Type B pancreatic cell (in vitro differentiated cells): ENCODE measurements at regions not wholly inside any gene's neighbourhood (a gene's known extent, or its start where the extent isn't known, plus 50 kb on each side); places are given as distances from the start of the nearest gene placed in this dataset.

Source experiments
- DNase-seq: peaks from one replicate; pipeline ENCODE4 v3.0.0; 2021; ENCODE audit warnings: mixed read lengths; ENCODE audit not compliant: unreplicated experiment; ENCODE audit errors: extremely low spot score
- H3K27ac Mint-ChIP-seq: 2 replicates; pipeline ENCODE4 v1.8.0; 2021; ENCODE audit warnings: mild to moderate bottlenecking, mixed read lengths
- H3K27me3 Mint-ChIP-seq: 2 replicates; pipeline ENCODE4 v1.8.0; 2021; ENCODE audit warnings: mixed read lengths
- H3K36me3 Mint-ChIP-seq: 2 replicates; pipeline ENCODE4 v1.8.0; 2021; ENCODE audit warnings: mixed read lengths
- H3K4me1 Mint-ChIP-seq: one replicate; pipeline ENCODE4 v1.8.0; 2021; ENCODE audit warnings: mixed read lengths; ENCODE audit not compliant: unreplicated experiment
- H3K4me3 Mint-ChIP-seq: 2 replicates; pipeline ENCODE4 v1.8.0; 2021; ENCODE audit warnings: mild to moderate bottlenecking, mixed read lengths
- H3K9me3 Mint-ChIP-seq: 2 replicates; pipeline ENCODE4 v1.8.0; 2021; ENCODE audit warnings: mixed read lengths
- CTCF ChIP-seq: fragments of 200-600 bp; sonication (generic); conservative IDR thresholded peaks from 2 replicates; pipeline ENCODE4 v1.5.0; 2021; ENCODE audit warnings: antibody characterized with exemption, mild to moderate bottlenecking

GRCh38 chr13:111029957-111030609 is 85.0 kb upstream of the ARHGEF7 start:
- Mint-ChIP-seq H3K9me3 (no peaks in the 10 kb centered on the region), H3K36me3 (no peaks in the 10 kb centered on the region), H3K4me1 (peaks cover 13% of the 10 kb centered on the region), H3K27ac (no peak overlapping the region), H3K4me3 (no peak overlapping the region), H3K27me3 (peaks cover 19% of the 10 kb centered on the region)
- no peak for DNase-seq
- no peak for TF ChIP-seq CTCF

- H3K9me3 Mint-ChIP-seq, result no peaks in the 10 kb centered on the region
- peaks cover 13% of the 10 kb centered on the region for H3K4me1 Mint-ChIP-seq
- H3K27ac Mint-ChIP-seq, result no peak overlapping the region
- peaks cover 14% of the 10 kb centered on the region for H3K27me3 Mint-ChIP-seq
- H3K36me3 Mint-ChIP-seq, result no peaks in the 10 kb centered on the region
- DNase-seq, result no peak
- H3K4me3 Mint-ChIP-seq, result no peak overlapping the region
- no peak for TF ChIP-seq CTCF
These were observed 87.4 kb upstream of the ARHGEF7 start for GRCh38 chr13:111027458-111028439.

GRCh38 chr13:111025310-111025709 is 89.8 kb upstream of the ARHGEF7 start:
- Mint-ChIP-seq H3K9me3 (no peaks in the 10 kb centered on the region), H3K27ac (no peak overlapping the region), H3K36me3 (no peaks in the 10 kb centered on the region), H3K27me3 (peaks cover 8% of the 10 kb centered on the region), H3K4me3 (no peak overlapping the region), H3K4me1 (peaks cover 13% of the 10 kb centered on the region)
- TF ChIP-seq CTCF, result no peak
- no peak for DNase-seq

- H3K27me3 Mint-ChIP-seq, result peaks cover 4% of the 10 kb centered on the region
- H3K27ac Mint-ChIP-seq, result no peak overlapping the region
- H3K4me1 Mint-ChIP-seq, result peaks cover 10% of the 10 kb centered on the region
- H3K36me3 Mint-ChIP-seq, result no peaks in the 10 kb centered on the region
- H3K9me3 Mint-ChIP-seq, result no peaks in the 10 kb centered on the region
- no peak for DNase-seq
- TF ChIP-seq CTCF, result no peak
- no peak overlapping the region for H3K4me3 Mint-ChIP-seq
These were observed 92.2 kb upstream of the ARHGEF7 start for GRCh38 chr13:111022886-111023285.

- TF ChIP-seq CTCF, result no peak
- no peak for DNase-seq
- no peak overlapping the region for H3K27ac Mint-ChIP-seq
- H3K4me1 Mint-ChIP-seq, result peaks cover 3% of the 10 kb centered on the region
- no peak overlapping the region for H3K4me3 Mint-ChIP-seq
- H3K9me3 Mint-ChIP-seq, result no peaks in the 10 kb centered on the region
- no peaks in the 10 kb centered on the region for H3K36me3 Mint-ChIP-seq
- H3K27me3 Mint-ChIP-seq, result peaks cover 4% of the 10 kb centered on the region
These were observed 92.9 kb upstream of the ARHGEF7 start for GRCh38 chr13:111022241-111022640.
